Retinal pigment epithelial cell (primary cell): ENCODE measurements at regions not wholly inside any gene's neighbourhood (a gene's known extent, or its start where the extent isn't known, plus 50 kb on each side); places are given as distances from the start of the nearest gene placed in this dataset.

Source experiments
- DNase-seq: peaks from one replicate; pipeline ENCODE4 v3.0.0-alpha.2; 2010; ENCODE audit warnings: low read depth
- H3K4me3 ChIP-seq: 2 replicates; pipeline ENCODE4 v1.5.1; 2011; ENCODE audit warnings: mild to moderate bottlenecking, low read length, control low read depth, moderate library complexity
- TF ChIP-seq, protein P1 (sequence below): conservative IDR thresholded peaks from 2 replicates; pipeline ENCODE4 v1.5.1; 2011; ENCODE audit warnings: low read depth, low read length, control low read depth, inconsistent platforms

DNA sequence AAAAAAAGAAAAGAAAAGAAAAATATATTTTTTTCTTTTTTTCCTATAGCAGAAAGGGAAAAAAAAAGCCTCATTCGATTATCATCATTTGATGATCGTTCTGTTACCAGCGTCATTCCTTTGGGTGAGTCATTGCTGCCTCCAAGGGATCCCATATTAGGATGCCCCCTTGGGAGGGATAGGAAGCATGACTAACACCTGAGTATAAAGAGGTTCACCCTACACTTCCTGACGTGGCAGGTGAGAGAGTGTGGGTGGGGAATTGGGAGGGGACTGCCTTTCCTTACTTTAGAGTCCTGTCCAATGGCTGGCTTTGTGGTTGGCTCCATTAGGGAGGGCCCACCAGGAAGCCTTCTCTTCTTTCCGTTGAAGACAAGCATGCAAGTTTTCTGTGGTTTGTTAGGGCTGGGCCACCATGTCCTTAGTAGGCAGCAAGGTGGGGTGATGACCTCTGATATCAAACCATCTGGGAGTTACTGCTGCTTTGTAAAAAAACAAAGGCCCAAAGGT lies 56.1 kb upstream of the FUT8 start:
- DNase-seq, result no peak
- no peak overlapping the region for H3K4me3 ChIP-seq
- TF ChIP-seq, protein P1, sequence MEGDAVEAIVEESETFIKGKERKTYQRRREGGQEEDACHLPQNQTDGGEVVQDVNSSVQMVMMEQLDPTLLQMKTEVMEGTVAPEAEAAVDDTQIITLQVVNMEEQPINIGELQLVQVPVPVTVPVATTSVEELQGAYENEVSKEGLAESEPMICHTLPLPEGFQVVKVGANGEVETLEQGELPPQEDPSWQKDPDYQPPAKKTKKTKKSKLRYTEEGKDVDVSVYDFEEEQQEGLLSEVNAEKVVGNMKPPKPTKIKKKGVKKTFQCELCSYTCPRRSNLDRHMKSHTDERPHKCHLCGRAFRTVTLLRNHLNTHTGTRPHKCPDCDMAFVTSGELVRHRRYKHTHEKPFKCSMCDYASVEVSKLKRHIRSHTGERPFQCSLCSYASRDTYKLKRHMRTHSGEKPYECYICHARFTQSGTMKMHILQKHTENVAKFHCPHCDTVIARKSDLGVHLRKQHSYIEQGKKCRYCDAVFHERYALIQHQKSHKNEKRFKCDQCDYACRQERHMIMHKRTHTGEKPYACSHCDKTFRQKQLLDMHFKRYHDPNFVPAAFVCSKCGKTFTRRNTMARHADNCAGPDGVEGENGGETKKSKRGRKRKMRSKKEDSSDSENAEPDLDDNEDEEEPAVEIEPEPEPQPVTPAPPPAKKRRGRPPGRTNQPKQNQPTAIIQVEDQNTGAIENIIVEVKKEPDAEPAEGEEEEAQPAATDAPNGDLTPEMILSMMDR, result peak; percentile 1

DNA sequence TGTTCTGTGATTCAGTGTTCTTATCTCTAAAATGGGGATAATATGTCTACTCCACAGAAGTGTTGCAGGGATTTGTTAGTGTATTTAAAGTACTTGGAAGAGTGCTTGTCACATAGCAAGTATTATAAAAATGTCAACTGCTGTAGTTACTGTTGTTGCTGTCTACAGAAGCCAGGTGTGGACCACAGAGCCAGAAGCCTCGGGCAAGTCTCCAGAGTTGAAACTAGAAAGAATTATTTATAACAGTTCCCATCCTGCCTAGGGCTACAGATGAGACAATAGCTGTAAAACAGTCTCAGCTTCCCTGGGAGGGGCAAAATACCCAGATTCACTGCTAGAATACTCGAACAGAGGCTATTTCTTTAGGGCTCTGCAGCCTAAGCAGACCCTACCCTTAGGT lies 55.4 kb upstream of the FUT8 start:
- DNase-seq, result no peak

DNA sequence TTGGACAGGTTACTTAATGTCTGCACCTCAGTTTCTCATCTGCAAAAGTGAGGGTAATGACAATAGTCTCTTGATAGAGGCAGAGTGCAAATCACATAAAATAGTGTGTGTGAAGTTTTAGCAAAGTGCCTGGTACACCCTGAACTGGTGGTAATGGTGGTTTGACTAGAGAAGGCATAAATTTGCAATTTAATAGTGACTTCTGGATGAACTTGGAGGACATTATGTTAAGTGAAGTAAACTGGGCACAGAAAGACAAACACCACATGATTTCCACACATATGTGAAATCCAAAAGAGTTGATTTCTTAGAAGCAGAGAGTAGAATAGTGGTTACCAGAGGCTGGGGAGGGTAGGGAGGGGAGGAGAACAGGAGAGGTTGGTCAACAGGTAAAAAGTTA lies 54.8 kb upstream of the FUT8 start:
- no peak for DNase-seq
- TF ChIP-seq, protein P1, result no peak
- no peak overlapping the region for H3K4me3 ChIP-seq

More for the DNA sequence above, 55.4 kb upstream of the FUT8 start:
- TF ChIP-seq, protein P1, result no peak
- no peak overlapping the region for H3K4me3 ChIP-seq

DNA sequence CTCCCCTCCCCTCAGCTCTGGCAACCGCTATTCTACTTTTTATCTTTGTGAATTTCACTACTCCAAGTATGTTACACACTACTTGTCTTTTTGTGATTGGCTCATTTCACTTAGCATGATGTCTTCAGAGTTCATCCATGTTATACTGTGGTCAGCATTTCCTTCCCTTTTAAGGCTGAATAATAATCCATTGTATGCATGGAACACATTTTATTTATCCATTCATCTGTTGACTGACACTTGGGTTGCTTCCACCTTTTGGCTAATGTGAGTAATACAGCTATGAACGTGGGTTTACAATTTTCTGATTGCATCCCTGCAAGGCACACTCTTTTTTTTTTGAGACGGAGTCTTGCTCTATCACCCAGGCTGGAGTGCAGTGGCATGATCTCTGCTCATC lies 53.0 kb upstream of the FUT8 start:
- DNase-seq, result no peak
- no peak overlapping the region for H3K4me3 ChIP-seq
- TF ChIP-seq, protein P1, result peak; percentile 27

DNA sequence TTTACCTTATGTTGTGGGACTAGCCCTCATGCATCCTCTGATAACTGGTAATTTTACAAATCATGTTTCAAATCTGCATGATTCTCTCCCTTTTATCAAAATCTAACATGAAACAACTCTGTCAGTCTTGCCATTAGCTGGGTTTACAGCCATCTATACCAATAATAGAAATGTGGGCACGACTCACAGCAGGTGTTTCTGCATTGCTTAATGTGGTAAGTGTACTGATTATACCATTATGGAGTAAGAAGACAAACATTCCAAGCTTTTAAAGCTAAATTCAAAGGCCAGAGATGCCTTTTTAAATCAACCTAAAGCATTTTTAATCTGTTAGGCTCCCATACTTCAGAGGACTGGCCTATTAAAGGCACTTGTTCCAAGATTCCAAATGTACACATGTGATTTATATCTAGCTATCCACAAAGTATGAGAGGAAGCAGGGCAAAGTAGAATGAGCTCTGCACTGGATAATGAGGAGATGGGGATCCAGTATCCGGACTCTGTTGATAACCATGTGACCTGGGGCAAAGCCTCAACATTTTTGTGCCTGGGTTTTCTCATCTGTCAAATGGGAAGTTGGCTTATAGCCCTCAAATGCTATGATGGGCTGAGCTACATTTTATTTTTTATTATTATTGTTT lies 52.3 kb upstream of the FUT8 start:
- H3K4me3 ChIP-seq, result no peak overlapping the region
- TF ChIP-seq, protein P1, result no peak
- no peak for DNase-seq

DNA sequence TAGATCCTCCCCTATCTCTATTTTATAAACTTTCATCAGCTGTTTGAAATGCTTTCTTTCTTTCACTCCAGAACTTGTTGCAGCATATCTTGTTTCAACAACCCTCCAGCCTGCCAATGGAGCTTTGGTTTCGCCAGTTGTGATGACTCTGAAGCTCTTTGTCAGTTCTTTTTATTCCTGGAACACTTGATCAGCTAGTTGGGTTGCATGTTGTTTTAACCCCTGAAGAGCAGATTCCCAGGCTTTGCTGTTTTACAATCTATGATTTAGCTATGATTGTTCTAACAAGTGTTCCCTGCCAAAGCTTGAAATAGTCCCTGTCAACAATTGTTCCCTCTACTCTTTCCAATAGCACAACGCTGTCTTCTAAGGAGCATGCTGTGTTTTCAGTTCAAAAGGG lies 50.6 kb upstream of the FUT8 start:
- no peak for DNase-seq
- TF ChIP-seq, protein P1, result no peak
- H3K4me3 ChIP-seq, result no peak overlapping the region
